ENCODE measurements at regions not wholly inside any gene's neighbourhood (a gene's known extent, or its start where the extent isn't known, plus 50 kb on each side); places are given as distances from the start of the nearest gene placed in this dataset.
"Not testable (repeated sequence)": the region's sequence is repeated elsewhere in the genome, so short reads cannot be mapped to it uniquely, and the experiment has no call there.

DNA sequence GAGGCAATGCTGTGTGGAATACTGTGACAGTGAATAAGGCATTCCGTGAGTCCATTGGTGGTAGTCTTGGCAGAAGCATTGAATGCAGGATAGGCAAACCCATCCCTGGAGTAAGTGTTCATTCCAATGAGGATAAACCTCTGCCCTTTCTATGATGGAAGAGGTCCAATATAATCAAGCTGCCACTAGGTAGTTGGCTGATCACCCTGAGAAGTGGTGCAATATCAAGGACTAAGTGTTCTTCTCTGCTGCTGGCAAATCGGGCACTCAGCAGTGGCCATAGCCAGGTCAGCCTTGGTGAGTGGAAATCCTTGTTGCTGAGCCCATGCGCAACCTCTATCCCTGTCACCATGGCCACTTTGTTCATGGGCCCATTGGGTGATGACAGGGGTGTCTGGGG is 70.1 kb downstream of the FBXO4 start:
- H3K4me1 Mint-ChIP-seq = no peaks in the 10 kb centered on the region
- H3K27me3 Mint-ChIP-seq (ENCODE audit: low read depth in 3 of 3) = peaks cover 0 to 5% (median 0%) of the 10 kb centered on the region in 3 donors
- H3K4me3 Mint-ChIP-seq = no peak overlapping the region
- H3K27ac Mint-ChIP-seq = no peak overlapping the region
- no peak for DNase-seq
- no peaks in the 10 kb centered on the region for H3K36me3 Mint-ChIP-seq
- peaks cover 0 to 9% (median 0%) of the 10 kb centered on the region in 6 donors for H3K9me3 Mint-ChIP-seq

- no peak overlapping the region for H3K27ac Mint-ChIP-seq
- no peaks in the 10 kb centered on the region for H3K4me1 Mint-ChIP-seq
- DNase-seq = no peak
- no peaks in the 10 kb centered on the region for H3K36me3 Mint-ChIP-seq
- H3K4me3 Mint-ChIP-seq = no peak overlapping the region
- H3K27me3 Mint-ChIP-seq (ENCODE audit: low read depth in 3 of 3) = peaks cover 0 to 7% (median 3%) of the 10 kb centered on the region in 3 donors
- H3K9me3 Mint-ChIP-seq = peaks cover 0 to 5% (median under 1%) of the 10 kb centered on the region in 6 donors
Measured at GRCh38 chr5:42001673-42002072, 76.6 kb downstream of the FBXO4 start.

GRCh38 chr5:42003852-42004251 is 78.8 kb downstream of the FBXO4 start:
- DNase-seq; H3K27me3 Mint-ChIP-seq (ENCODE audit: low read depth in 3 of 3); H3K4me1 Mint-ChIP-seq; H3K27ac Mint-ChIP-seq; H3K36me3 Mint-ChIP-seq; H3K4me3 Mint-ChIP-seq; H3K9me3 Mint-ChIP-seq: not testable (repeated sequence)

GRCh38 chr5:42005561-42006153 is 80.6 kb downstream of the FBXO4 start:
- H3K27me3 Mint-ChIP-seq (ENCODE audit: low read depth in 3 of 3) = peaks cover 0 to 7% (median 3%) of the 10 kb centered on the region in 3 donors
- DNase-seq = peak in 1 of 3 donors; percentile 3
- H3K4me1 Mint-ChIP-seq = no peaks in the 10 kb centered on the region
- H3K4me3 Mint-ChIP-seq = no peak overlapping the region
- no peak overlapping the region for H3K27ac Mint-ChIP-seq
- no peaks in the 10 kb centered on the region for H3K36me3 Mint-ChIP-seq
- H3K9me3 Mint-ChIP-seq = peaks cover 0 to 2% (median 0%) of the 10 kb centered on the region in 6 donors

GRCh38 chr5:42013561-42013960 is 88.5 kb downstream of the FBXO4 start:
- H3K9me3 Mint-ChIP-seq = peaks cover 0 to 4% (median 0%) of the 10 kb centered on the region in 6 donors
- no peaks in the 10 kb centered on the region for H3K4me1 Mint-ChIP-seq
- no peak for DNase-seq
- H3K36me3 Mint-ChIP-seq = no peaks in the 10 kb centered on the region
- no peak overlapping the region for H3K27ac Mint-ChIP-seq
- peaks cover 0 to 4% (median 2%) of the 10 kb centered on the region in 3 donors for H3K27me3 Mint-ChIP-seq (ENCODE audit: low read depth in 3 of 3)
- H3K4me3 Mint-ChIP-seq = no peak overlapping the region

GRCh38 chr5:42015254-42015653 is 90.2 kb downstream of the FBXO4 start:
- no peaks in the 10 kb centered on the region for H3K36me3 Mint-ChIP-seq
- H3K4me3 Mint-ChIP-seq = no peak overlapping the region
- H3K27ac Mint-ChIP-seq = no peak overlapping the region
- peaks cover 0 to 4% (median 2%) of the 10 kb centered on the region in 3 donors for H3K27me3 Mint-ChIP-seq (ENCODE audit: low read depth in 3 of 3)
- H3K9me3 Mint-ChIP-seq = peaks cover 0 to 4% (median 0%) of the 10 kb centered on the region in 6 donors
- DNase-seq = no peak
- H3K4me1 Mint-ChIP-seq = no peaks in the 10 kb centered on the region

GRCh38 chr5:42015681-42016080 is 90.6 kb downstream of the FBXO4 start:
- Mint-ChIP-seq H3K27me3 (ENCODE audit: low read depth in 3 of 3) (peaks cover 0 to 4% (median 2%) of the 10 kb centered on the region in 3 donors), H3K4me1 (no peaks in the 10 kb centered on the region), H3K4me3 (no peak overlapping the region), H3K9me3 (peaks cover 0 to 4% (median 0%) of the 10 kb centered on the region in 6 donors), H3K27ac (no peak overlapping the region), H3K36me3 (no peaks in the 10 kb centered on the region)
- no peak for DNase-seq

DNA sequence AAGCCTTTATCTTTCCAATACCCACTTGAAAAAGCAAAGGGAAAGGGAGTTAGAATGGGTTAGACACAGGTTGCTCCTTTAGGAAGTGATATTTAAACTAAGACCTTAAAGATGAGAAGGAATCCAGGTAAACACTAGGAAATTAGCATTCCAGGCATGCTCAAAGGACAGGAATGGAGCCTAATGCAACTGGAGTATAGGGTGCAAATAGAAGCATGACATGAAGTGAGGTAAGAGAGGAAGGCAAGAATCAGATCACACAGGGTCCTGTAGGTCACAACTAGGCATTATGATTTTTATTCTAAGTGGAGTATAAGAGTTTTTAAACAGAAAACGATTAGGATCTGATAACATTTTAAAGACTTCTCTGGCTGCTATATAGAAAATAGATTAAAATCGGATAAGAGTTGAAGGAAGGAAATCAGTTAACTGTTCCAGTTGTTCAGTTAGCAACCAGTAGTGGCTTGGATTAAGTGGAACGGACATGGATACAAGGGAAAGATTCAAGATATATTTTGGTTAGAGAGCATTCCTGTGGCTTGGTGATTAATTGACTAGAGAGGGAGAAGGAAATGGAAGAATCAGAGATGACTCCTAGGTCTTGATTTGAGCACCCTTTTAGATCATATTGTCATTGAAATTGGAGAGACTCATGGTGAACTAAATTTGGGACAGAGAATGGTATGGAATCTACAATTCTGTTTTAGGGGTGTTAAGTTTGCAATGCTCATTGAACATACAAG is 95.9 kb downstream of the FBXO4 start:
- Mint-ChIP-seq H3K9me3 (peaks cover 0 to 1% (median 0%) of the 10 kb centered on the region in 6 donors), H3K27me3 (ENCODE audit: low read depth in 3 of 3) (peaks cover 0 to 6% (median 1%) of the 10 kb centered on the region in 3 donors), H3K4me1 (no peaks in the 10 kb centered on the region), H3K27ac (no peak overlapping the region), H3K36me3 (no peaks in the 10 kb centered on the region), H3K4me3 (no peak overlapping the region)
- DNase-seq = no peak

GRCh38 chr5:42021923-42022322 is 96.8 kb downstream of the FBXO4 start:
- H3K27ac Mint-ChIP-seq = no peak overlapping the region
- H3K4me1 Mint-ChIP-seq = no peaks in the 10 kb centered on the region
- H3K9me3 Mint-ChIP-seq = peaks cover 0 to 1% (median 0%) of the 10 kb centered on the region in 6 donors
- peaks cover 0 to 6% (median 2%) of the 10 kb centered on the region in 3 donors for H3K27me3 Mint-ChIP-seq (ENCODE audit: low read depth in 3 of 3)
- no peaks in the 10 kb centered on the region for H3K36me3 Mint-ChIP-seq
- no peak overlapping the region for H3K4me3 Mint-ChIP-seq
- DNase-seq = no peak

- Mint-ChIP-seq H3K27ac (no peak overlapping the region), H3K36me3 (no peaks in the 10 kb centered on the region), H3K9me3 (peaks cover 0 to 4% (median 0%) of the 10 kb centered on the region in 6 donors), H3K4me1 (no peaks in the 10 kb centered on the region), H3K4me3 (no peak overlapping the region), H3K27me3 (ENCODE audit: low read depth in 3 of 3) (peaks cover 0 to 6% (median 2%) of the 10 kb centered on the region in 3 donors)
- DNase-seq = no peak
Measured at GRCh38 chr5:42022383-42022972, 97.4 kb downstream of the FBXO4 start.

DNA sequence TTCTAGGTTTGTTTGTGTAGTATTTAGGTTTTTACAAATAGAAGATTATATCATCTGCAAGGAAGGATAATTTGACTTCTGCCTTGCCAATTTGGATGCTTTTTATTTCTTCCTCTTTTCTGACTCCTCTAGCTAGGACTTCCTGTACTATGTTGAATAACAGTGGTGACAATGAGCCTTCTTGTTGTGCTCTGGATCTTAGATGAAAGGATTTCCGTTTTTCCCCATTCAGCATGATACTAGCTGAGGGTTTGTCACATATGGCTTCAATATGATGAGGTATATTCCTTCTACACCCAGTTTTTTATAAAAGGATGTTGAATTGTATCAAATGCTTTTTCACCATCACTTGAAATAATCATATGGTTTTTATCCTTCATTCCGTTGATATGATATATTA is 101.4 kb downstream of the FBXO4 start:
- peaks cover 0 to 6% (median 3%) of the 10 kb centered on the region in 3 donors for H3K27me3 Mint-ChIP-seq (ENCODE audit: low read depth in 3 of 3)
- H3K9me3 Mint-ChIP-seq = peaks cover 0 to 8% (median 0%) of the 10 kb centered on the region in 6 donors
- no peak overlapping the region for H3K4me3 Mint-ChIP-seq
- H3K36me3 Mint-ChIP-seq = no peaks in the 10 kb centered on the region
- H3K27ac Mint-ChIP-seq = no peak overlapping the region
- DNase-seq = no peak
- no peaks in the 10 kb centered on the region for H3K4me1 Mint-ChIP-seq

GRCh38 chr5:42032137-42032536 is 107.1 kb downstream of the FBXO4 start:
- peaks cover 0 to 7% (median 3%) of the 10 kb centered on the region in 6 donors for H3K9me3 Mint-ChIP-seq
- no peaks in the 10 kb centered on the region for H3K36me3 Mint-ChIP-seq

GRCh38 chr5:42035526-42035925 is 110.4 kb downstream of the FBXO4 start:
- Mint-ChIP-seq H3K36me3 (no peaks in the 10 kb centered on the region), H3K27ac (no peak overlapping the region), H3K27me3 (ENCODE audit: low read depth in 3 of 3) (peaks cover 3 to 8% (median 7%) of the 10 kb centered on the region in 3 donors), H3K4me1 (no peaks in the 10 kb centered on the region), H3K9me3 (peaks cover 0 to 5% (median 0%) of the 10 kb centered on the region in 6 donors), H3K4me3 (no peak overlapping the region)
- DNase-seq = no peak

More at GRCh38 chr5:42032137-42032536, 107.1 kb downstream of the FBXO4 start:
- peaks cover 1 to 8% (median 7%) of the 10 kb centered on the region in 3 donors for H3K27me3 Mint-ChIP-seq (ENCODE audit: low read depth in 3 of 3)
- H3K4me3 Mint-ChIP-seq = no peak overlapping the region
- no peak overlapping the region for H3K27ac Mint-ChIP-seq
- DNase-seq = no peak
- H3K4me1 Mint-ChIP-seq = no peaks in the 10 kb centered on the region

DNA sequence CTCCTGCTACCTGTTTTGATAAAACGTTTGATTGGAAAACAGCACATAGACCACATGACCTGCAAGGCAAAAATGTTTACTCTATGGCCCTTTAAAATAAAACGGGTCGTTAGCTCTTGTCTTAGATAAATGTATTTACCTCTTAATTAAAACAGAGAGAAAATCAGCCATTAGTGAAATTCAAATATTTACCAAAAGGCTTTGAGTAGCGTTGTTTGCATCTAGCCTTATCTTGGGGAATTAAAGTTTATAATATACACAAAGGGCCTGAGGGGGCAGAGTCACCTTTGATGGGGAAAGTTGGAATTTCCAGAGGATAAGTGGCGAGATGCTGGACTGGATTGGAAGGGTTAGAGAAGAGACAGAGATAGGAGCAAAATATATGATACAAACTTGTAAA is 111.3 kb downstream of the FBXO4 start:
- Mint-ChIP-seq H3K27me3 (ENCODE audit: low read depth in 3 of 3) (peaks cover 3 to 8% (median 7%) of the 10 kb centered on the region in 3 donors), H3K4me1 (no peaks in the 10 kb centered on the region), H3K27ac (no peak overlapping the region), H3K9me3 (peaks cover 0 to 5% (median 0%) of the 10 kb centered on the region in 6 donors), H3K36me3 (no peaks in the 10 kb centered on the region), H3K4me3 (no peak overlapping the region)
- no peak for DNase-seq

Measured in immature natural killer cell (primary cell).